ENCODE measurements at regions not wholly inside any gene's neighbourhood (a gene's known extent, or its start where the extent isn't known, plus 50 kb on each side); places are given as distances from the start of the nearest gene placed in this dataset.

DNA sequence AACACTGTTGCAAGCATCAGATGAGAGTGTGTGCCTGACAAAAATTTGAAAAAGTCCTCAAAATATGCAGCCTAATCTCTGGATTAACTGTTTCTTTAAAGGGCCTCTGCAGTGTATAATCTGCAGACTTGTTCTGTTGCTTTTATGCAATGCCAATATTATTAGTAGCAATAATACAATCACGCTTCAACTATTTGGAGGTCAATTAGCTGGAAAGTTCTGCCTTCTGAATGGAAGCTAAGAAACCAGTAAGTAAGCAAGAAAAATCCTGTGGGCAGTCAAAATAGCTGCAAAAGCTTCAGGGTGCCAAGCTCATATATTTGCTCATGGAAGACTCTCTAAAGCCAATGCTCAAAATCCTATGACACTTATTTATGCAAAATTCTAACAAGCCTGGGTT is 153.2 kb upstream of the NR2F2 start:
- TF ChIP-seq CTCF (conservative IDR thresholded peaks at IDR 0.05; ENCODE audit: low read length), result no peak
- no peak for TF ChIP-seq EZH2phosphoT487 (IDR thresholded peaks at IDR 0.05; ENCODE audit: borderline replicate concordance)
